Activated naive CD4-positive, alpha-beta T cell treated with anti-CD3 and anti-CD28 coated beads, Interleukin-2, amount 50 U/mL, for 24 hours (primary cell): ENCODE measurements at regions not wholly inside any gene's neighbourhood (a gene's known extent, or its start where the extent isn't known, plus 50 kb on each side); places are given as distances from the start of the nearest gene placed in this dataset.

Experiments used
- H3K27ac Mint-ChIP-seq: one replicate; pipeline ENCODE4 v1.8.0; 2021; ENCODE audit warnings: mild to moderate bottlenecking, mixed read lengths
- H3K27me3 Mint-ChIP-seq: one replicate; pipeline ENCODE4 v1.8.0; 2021; ENCODE audit warnings: mixed read lengths
- H3K36me3 Mint-ChIP-seq: one replicate; pipeline ENCODE4 v1.8.0; 2021; ENCODE audit warnings: mixed read lengths
- H3K4me1 Mint-ChIP-seq: one replicate; pipeline ENCODE4 v1.8.0; 2021; ENCODE audit warnings: mixed read lengths
- H3K4me3 Mint-ChIP-seq: one replicate; pipeline ENCODE4 v1.8.0; 2021; ENCODE audit warnings: mild to moderate bottlenecking, mixed read lengths
- H3K9me3 Mint-ChIP-seq: one replicate; pipeline ENCODE4 v1.8.0; 2021; ENCODE audit warnings: mixed read lengths

DNA sequence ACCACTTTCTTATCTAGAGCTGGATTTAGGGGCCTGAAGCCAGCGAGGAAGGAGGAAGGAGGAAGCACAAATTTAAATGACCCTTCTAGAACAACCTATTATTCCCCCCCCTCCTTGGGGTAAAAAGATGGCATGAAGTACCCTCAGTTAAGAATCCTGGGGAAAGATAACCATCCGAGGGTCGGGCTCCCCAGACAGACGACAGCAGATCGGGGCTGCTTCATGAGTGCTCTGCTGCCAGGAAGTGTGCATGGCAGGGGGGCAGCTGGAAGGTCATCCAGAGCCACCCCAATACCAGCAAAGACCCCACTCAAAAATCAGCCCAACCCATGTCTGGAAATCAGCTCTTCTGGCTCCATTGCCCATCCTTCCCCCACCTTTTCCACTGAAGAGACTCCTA, 207.5 kb downstream of the CTTN start:
- Mint-ChIP-seq H3K4me1 (no peaks in the 10 kb centered on the region), H3K36me3 (no peaks in the 10 kb centered on the region), H3K27ac (peak overlapping the region; percentile 41), H3K4me3 (no peak overlapping the region), H3K9me3 (no peaks in the 10 kb centered on the region), H3K27me3 (no peaks in the 10 kb centered on the region)

DNA sequence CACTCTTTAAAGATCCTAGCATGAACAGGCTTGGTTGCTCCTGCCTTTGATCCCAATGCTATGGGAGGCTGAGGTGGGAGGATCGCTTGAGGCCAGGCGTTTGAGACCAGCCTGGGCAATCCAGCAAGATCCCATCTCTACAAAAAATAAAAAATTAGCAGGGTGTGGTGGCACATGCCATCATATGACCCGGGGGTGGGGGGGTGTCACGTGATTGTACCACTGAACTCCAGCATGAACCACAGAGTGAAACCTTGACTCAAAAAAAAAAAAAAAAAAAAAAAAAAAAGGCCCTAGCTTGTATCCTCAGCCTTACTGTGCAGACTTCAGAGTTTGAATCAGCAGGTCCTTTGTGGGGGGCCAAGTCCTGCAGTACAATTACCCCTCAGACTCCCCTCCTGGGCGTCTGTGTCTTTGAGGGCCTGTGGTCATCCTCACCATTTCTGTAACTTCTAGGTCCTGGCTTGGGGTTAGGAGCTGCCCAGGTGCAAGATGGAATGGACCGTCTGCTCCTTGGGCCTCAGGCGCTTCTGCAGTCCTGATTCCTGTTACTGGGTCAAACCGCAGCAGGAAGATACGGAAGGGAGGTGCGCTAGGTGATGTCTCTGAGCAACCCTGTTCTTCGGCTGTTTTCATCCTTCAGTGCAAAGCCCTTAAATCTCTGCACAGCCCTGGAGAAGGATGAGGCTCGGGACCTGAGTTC, 208.1 kb downstream of the CTTN start:
- Mint-ChIP-seq H3K27ac (no peak overlapping the region), H3K27me3 (no peaks in the 10 kb centered on the region), H3K4me1 (no peaks in the 10 kb centered on the region), H3K36me3 (no peaks in the 10 kb centered on the region), H3K9me3 (no peaks in the 10 kb centered on the region), H3K4me3 (no peak overlapping the region)

DNA sequence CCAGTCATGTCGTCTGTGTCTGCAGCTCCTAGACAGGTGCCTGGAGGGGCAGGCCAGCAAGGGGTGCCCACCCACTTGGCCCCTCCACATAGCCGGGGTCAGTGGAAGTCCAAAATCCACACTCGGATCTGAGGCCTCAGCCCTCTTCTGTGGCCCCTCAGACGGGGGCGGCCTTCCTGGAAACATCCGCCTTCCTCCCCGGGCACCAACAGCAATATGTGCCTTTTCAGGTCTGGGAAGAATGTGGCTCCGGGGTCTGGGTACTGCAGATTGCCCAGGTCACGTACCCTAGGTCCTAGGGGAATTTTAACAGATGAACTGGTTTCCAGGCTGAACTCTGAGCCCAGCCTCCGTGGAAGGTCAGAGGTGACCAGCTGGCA, 208.6 kb downstream of the CTTN start:
- no peaks in the 10 kb centered on the region for H3K36me3 Mint-ChIP-seq
- no peaks in the 10 kb centered on the region for H3K27me3 Mint-ChIP-seq
- H3K4me1 Mint-ChIP-seq: no peaks in the 10 kb centered on the region
- no peaks in the 10 kb centered on the region for H3K9me3 Mint-ChIP-seq
- H3K4me3 Mint-ChIP-seq: no peak overlapping the region
- no peak overlapping the region for H3K27ac Mint-ChIP-seq

DNA sequence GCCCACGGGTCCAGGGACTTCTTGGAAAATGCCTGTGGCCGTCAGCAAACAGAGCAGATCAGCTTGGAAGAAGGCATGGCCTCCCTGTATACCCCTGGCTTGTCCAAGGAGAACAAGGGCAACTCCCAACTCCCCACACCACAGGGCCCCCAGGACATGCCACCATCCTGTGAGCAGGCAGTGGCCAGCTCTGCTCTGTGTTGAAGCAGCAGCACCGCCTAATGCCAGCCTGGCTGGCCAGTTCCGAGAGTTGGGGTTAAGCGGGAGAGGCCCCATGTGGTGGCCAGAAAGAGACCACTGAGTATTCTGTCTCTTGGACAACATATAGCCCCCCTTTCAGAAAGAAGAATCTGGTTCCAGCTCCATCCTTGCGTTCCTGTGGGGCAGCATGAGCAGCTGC, 209.2 kb downstream of the CTTN start:
- no peaks in the 10 kb centered on the region for H3K27me3 Mint-ChIP-seq
- H3K9me3 Mint-ChIP-seq: no peaks in the 10 kb centered on the region
- H3K27ac Mint-ChIP-seq: no peak overlapping the region
- H3K4me1 Mint-ChIP-seq: no peaks in the 10 kb centered on the region
- no peak overlapping the region for H3K4me3 Mint-ChIP-seq
- no peaks in the 10 kb centered on the region for H3K36me3 Mint-ChIP-seq

DNA sequence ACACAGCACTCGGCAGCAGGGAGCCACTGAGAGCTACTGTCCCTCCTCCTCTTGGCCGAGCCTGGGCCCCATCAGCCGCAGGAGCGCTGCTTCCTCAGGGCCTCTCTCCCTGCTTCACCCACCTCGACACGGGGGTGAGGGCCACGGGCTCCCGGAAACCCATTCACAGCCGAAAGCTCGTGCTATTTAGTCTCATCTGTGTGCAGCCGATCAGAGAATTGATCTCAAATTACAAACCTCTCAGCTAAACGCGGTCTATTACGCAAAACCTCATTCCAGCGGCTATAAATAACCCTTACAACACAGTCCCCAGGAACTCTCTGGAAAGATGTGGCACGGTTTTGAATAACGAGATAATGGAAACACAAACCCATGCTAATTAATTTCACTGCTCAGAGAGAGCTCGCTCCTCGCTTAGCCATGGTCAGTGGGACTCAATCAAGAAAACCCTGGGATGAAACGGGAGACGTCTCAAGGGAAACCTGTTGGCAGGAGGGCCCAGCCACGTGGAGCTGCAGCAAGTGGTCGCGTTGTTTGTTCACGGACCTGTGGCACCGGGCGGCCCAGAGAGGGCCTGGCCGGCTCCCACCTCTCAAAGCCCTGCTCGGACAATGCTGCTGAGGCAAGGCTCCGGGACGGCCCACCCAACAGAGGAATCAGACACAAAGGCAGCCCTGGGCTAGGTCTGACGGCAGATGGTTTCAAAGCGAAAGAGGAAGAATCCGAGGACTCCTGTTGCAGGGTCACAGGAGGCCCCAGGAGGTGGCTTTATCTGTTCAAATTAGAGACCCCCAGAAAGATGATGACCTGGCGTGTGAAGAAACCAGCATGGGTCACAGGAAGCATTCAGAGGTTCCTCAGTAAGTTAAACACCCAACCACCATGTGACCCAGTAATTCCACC, 210.5 kb downstream of the CTTN start:
- H3K4me1 Mint-ChIP-seq: no peaks in the 10 kb centered on the region
- H3K36me3 Mint-ChIP-seq: no peaks in the 10 kb centered on the region
- no peaks in the 10 kb centered on the region for H3K27me3 Mint-ChIP-seq
- no peak overlapping the region for H3K4me3 Mint-ChIP-seq
- H3K27ac Mint-ChIP-seq: no peak overlapping the region
- H3K9me3 Mint-ChIP-seq: no peaks in the 10 kb centered on the region

DNA sequence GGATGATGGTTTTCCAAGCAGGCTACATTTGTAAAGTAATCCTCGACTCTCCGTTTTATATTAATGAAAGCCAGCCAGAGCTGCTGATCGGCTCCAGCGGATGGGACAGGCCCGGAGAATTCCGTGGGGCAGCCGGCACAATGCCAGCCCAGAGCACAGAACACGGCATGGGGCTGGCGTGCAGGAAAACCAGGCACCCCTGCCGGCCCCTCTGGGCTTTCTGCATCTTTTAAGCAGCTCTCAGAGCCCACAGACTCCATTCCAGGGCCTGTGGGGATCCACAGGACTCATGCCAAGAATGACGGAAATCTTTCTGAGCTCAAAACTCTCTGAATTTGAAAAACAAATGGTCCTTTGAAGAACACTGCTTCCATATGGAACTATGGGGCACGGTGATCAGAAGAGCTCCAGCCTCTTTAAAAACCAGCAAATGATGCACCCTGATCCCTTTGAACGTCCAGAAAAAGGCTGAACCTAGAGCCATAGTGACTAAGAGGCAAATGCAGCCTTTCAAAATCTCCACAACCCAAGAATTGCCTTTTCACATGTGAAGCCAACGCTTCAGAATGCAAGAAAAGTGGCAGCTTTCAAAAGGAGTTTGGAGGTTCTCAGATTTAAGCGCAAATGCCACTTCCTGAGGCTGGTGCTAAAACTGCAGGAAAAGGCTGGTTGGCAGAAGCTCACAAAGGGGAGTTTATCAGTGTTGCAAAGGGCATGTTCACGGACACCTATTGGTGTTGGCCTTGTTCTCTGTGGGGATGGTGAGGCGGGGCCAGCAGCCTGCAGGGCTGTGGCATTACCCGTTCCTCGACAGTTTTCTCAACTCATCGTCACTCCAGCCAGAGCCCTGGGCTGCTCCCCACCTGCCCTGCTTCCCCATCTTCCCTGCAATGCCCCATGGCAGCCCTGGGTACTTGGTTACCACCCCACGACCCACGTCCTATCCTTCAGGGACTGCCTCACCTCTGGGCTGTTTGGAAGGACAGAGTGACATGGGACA, 212.5 kb downstream of the CTTN start:
- Mint-ChIP-seq H3K4me3 (no peak overlapping the region), H3K27ac (no peak overlapping the region), H3K4me1 (no peaks in the 10 kb centered on the region), H3K9me3 (no peaks in the 10 kb centered on the region), H3K36me3 (no peaks in the 10 kb centered on the region), H3K27me3 (no peaks in the 10 kb centered on the region)

DNA sequence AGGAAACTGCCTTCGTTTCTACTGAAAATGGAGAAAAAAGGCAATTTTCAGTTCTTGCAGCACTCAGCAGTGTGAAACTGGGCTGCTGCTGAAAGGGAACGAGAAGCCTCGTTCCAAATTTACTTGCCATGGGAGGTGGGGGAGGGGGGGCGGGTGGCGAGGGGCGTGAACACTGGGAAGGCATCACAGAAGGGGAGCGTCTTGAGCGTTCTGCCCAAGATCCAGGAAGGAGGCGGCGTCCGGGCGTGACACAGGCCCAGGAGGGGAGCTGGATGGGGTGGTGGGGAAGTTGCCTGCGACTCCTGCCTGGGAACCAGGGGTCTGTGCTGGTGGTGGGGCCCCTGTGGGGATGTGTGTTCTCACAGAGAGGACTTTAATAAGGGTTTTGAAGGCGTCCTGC, 213.5 kb downstream of the CTTN start:
- no peaks in the 10 kb centered on the region for H3K36me3 Mint-ChIP-seq
- no peak overlapping the region for H3K27ac Mint-ChIP-seq

DNA sequence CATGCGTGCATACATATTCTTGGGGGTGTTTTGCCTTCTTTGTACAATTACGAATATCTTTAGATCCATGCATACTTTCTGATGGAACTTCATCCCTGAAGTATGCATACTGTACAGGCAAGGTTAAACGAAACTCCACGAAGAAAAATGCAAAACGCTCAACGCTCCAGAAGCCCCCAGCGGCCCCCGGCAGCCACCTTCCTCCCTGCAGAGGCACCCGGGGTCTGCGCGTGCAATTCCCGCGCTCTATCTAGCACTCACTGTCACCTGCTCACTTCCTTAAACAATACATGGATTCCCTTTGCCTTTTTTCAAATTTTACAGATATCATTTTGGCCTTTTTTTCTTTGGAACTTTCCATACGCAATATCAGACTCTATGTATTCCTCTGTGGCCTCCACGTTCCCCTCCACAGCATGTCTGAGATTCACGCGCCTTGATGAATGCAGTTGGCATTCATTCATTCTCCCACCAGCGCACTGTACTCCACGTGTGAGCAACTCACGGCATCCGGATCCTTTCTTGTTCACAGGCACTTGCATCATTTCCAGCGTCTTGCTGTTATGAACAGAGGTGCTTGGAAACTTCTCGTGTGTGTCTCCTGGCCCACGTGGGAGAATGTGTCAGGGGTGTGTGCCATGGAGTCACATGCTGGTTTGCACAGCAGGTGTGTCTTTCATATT, 214.3 kb downstream of the CTTN start:
- no peaks in the 10 kb centered on the region for H3K36me3 Mint-ChIP-seq
- no peaks in the 10 kb centered on the region for H3K27me3 Mint-ChIP-seq
- H3K4me1 Mint-ChIP-seq: no peaks in the 10 kb centered on the region
- H3K9me3 Mint-ChIP-seq: no peaks in the 10 kb centered on the region
- H3K27ac Mint-ChIP-seq: no peak overlapping the region
- no peak overlapping the region for H3K4me3 Mint-ChIP-seq

More for the DNA sequence above, 213.5 kb downstream of the CTTN start:
- Mint-ChIP-seq H3K4me3 (no peak overlapping the region), H3K27me3 (no peaks in the 10 kb centered on the region), H3K9me3 (no peaks in the 10 kb centered on the region), H3K4me1 (no peaks in the 10 kb centered on the region)

DNA sequence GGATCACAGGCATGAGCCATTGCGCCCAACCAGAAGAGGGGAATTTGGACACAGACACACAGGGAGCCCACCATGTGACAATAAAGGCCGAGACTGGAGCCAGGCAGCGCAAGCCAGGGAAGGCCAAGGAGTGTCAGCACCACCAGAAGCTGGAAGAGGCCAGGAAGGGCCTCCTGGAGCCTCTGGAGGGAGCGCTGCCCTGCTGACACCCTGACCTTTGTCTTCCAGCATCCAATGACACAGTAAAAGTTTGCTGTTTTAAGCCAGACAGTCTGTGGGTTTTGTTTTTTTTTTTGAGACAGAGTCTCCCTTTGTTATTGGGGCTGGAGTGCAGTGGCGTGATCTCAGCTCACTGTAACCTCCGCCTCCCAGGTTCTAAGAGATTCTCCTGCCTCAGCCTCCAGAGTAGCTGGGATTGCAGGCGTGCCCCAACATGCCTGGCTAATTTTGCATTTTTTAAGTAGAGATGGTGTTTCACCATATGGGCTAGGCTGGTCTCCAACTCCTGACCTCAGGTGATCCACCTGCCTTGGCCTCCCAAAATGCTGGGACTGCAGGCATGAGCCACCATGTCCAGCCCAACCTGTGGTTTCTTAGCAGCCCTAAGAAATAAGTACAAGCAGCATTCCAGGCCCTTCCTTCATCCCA, 215.8 kb downstream of the CTTN start:
- Mint-ChIP-seq H3K36me3 (no peaks in the 10 kb centered on the region), H3K4me1 (no peaks in the 10 kb centered on the region), H3K27me3 (no peaks in the 10 kb centered on the region), H3K9me3 (no peaks in the 10 kb centered on the region), H3K4me3 (no peak overlapping the region), H3K27ac (no peak overlapping the region)

DNA sequence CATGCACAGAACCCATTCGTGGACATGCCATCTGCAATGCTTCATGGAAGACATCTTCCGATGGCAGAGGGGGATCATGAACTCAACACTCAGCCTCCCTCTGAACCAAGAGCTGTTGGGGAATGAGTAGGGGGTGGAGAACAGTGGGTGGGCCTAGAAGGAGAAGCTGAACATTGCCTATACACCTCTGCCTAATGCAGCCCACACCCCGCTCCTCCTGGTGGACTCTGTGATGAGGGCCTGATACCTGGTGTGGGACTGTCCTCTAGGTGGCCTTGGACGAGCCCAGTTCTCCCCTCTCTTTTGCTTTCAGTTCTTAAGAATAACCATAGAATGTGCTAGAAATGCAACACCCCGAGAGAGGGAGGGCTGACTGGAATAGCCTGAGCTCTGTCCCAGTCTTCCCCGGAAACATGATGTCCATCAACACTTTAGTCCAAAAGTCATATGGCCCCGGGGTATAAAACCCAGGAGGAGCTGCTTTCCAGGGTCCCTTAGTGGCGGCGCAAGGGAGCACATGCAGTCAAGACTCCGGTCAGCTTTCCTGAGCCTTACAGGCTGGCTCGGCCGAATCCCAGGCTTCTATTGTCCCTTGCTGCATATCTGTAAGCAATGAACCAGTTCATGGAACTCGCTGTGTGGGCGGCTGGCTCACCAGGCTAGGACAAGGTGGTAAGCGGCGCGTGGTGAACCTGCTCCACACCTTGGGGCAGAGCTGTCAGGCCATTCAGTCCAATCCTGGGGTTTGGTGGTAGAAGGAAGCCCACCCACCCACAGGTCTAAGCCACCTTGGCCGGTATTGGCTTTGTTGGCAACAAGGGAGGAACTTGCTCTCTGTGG, 216.9 kb downstream of the CTTN start:
- no peaks in the 10 kb centered on the region for H3K4me1 Mint-ChIP-seq
- H3K9me3 Mint-ChIP-seq: no peaks in the 10 kb centered on the region
- H3K36me3 Mint-ChIP-seq: no peaks in the 10 kb centered on the region
- H3K4me3 Mint-ChIP-seq: no peak overlapping the region
- H3K27ac Mint-ChIP-seq: no peak overlapping the region
- no peaks in the 10 kb centered on the region for H3K27me3 Mint-ChIP-seq

DNA sequence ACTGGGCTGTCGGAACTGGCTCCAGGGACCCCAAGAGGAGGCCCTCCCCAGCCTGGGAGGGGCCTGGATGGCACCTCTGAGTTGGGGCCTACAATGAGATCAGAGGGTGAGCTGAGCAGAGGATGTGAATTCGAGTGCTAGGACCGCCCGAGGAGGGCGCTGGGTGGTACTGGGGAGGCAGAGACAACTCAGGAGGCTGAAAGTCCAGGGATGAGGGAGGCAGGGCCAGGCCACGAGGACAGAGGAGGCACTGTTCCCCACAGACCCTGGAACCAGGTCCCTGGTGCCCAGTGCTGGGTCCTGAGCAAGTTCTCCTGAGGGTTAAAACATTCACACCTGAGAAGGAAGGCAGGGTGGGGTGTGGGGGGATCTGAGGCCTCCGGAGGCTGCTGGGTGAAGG, 218.0 kb downstream of the CTTN start:
- Mint-ChIP-seq H3K4me1 (no peaks in the 10 kb centered on the region), H3K4me3 (no peak overlapping the region), H3K36me3 (no peaks in the 10 kb centered on the region), H3K27ac (no peak overlapping the region), H3K9me3 (no peaks in the 10 kb centered on the region), H3K27me3 (no peaks in the 10 kb centered on the region)

DNA sequence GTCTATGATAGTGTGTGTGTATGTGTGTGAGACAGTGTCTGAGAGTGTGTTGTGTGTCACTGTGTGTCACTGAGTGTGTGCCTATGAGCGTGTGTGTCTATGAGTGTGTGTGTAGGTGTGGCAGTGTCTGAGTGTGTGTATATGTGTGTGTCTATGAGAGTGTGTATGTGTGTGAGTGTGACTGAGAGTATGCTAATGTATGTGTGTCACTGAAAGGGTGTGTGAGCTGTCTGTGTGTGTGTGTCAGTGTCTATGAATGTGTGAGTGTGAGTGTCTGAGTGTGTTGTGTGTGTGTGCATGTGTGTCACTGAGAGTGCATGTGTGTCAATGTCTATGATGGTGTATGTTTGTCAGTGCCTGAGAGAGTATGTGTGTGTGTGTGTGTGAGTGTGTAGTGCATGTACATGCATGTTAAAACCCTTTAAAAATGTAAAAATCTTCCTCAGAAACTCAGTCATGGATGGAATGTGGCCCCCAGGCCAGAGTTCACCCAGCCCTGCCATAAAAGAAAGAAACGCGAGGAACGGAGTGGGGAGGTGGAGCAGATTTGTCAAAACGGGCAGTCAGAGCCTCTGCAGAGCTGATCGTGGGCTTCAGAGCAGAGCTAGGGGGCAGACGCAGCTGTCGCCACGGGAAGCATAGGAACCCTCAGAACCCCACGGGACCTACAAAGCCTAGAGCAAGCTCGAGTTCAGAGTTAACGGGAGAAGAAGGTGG, 218.8 kb downstream of the CTTN start:
- Mint-ChIP-seq H3K9me3 (no peaks in the 10 kb centered on the region), H3K27me3 (no peaks in the 10 kb centered on the region), H3K27ac (no peak overlapping the region), H3K4me1 (no peaks in the 10 kb centered on the region), H3K36me3 (no peaks in the 10 kb centered on the region), H3K4me3 (no peak overlapping the region)

DNA sequence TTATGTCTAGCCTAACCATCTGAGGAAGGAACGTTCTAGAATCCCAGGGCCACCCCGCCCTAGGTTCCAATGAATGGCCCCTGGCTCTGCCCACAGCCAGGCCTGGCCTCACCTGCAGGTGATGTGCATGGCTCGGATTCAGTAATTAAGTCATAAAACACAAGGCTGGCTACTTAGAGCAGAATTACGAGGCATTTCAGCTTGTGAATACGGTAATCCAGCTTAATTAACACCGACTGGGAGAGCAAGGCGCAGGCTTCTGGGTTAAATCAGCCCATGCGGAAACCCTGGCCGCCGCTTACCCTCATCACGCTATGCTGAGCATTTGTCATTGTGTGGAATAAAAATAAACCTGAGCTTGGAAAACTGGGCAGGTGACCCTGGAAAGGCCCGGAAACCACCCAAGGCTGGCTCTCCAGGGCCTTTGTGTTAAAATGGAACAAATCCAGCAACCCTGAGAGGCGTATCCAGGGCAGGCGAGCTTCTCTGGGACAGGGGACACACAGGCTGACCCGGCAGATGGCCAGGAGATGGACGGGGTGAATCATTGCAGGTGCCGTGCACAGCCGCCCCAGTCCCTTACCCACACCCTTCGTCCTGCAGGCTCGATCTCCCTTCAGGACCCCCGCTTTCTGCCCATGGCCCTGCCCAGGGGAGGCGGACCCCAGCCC, 220.2 kb downstream of the CTTN start:
- Mint-ChIP-seq H3K27me3 (no peaks in the 10 kb centered on the region), H3K9me3 (no peaks in the 10 kb centered on the region), H3K27ac (no peak overlapping the region), H3K36me3 (no peaks in the 10 kb centered on the region), H3K4me1 (no peaks in the 10 kb centered on the region), H3K4me3 (no peak overlapping the region)
